Pancreas (tissue), 10 donors: ENCODE measurements at regions not wholly inside any gene's neighbourhood (a gene's known extent, or its start where the extent isn't known, plus 50 kb on each side); places are given as distances from the start of the nearest gene placed in this dataset.
A peak's percentile ranks its signal among the peaks of the same experiment; 100 is the strongest.

Experiments used
- ATAC-seq, 4 donors: fragments of 200-7000 bp; cut with Tn5 transposase; one replicate each; pipeline versions ENCODE4 v1.8.0 to v1.9.1; 2020; ENCODE audit warnings: mild to moderate bottlenecking in 4 of 4, moderate library complexity in 4 of 4
- DNase-seq, 6 donors: peaks; one replicate each; pipeline ENCODE4 v3.0.0-alpha.2; 2020
- FAIRE-seq: peaks from 2 replicates; lab custom pipeline; 2012; peaks lifted over from hg19 to GRCh38; lab: Jason Lieb, UNC
- H3K27ac ChIP-seq, 4 donors: fragments of 200-600 bp; sonication (generic); 1 replicate in 3 of 4; 2 replicates in 1 of 4; pipeline versions ENCODE4 v1.5.0 to v1.8.0; 2020
- H3K27me3 ChIP-seq, 4 donors: fragments of 200-600 bp; one replicate each; pipeline ENCODE4 v1.8.0; 2021
- H3K36me3 ChIP-seq, 3 donors: fragments of 200-600 bp; sonication (generic) in 1 of 3; one replicate each; pipeline versions ENCODE4 v1.5.0 to v1.8.0; 2020 to 2021
- H3K4me1 ChIP-seq, 3 donors: fragments of 200-600 bp; one replicate each; pipeline ENCODE4 v1.8.0; 2021
- H3K4me3 ChIP-seq, 4 donors: fragments of 200-600 bp; sonication (generic) in 2 of 4; one replicate each; pipeline versions ENCODE4 v1.5.0 to v1.8.0; 2020 to 2021
- H3K9me3 ChIP-seq, 4 donors: fragments of 200-600 bp; one replicate each; pipeline ENCODE4 v1.8.0; 2021
- CTCF ChIP-seq, 4 donors: fragments of 200-600 bp; sonication (generic) in 3 of 4; IDR thresholded peaks; one replicate each; pipeline versions ENCODE4 v1.5.0 to v1.8.0; 2021; ENCODE audit warnings: antibody characterized with exemption in 4 of 4
- WGBS, 2 donors: extraction: QIAGEN DNeasy Blood & Tissue Kit; methylation state at CpG; one replicate each; pipeline ENCODE4 v1.1.7; 2013; 5-methylcytosine and 5-hydroxymethylcytosine counted together
- intact Hi-C, 3 donors: fragments of 100-400 bp; cut with DNase I; formaldehyde crosslinking; loops; one replicate each; pipeline versions ENCODE4 v1.11.1 to v1.14.2; 2022
- donor health status: healthy with polysubstance abuse.
- donor health status: DM: no; HTN: no; CAD: no; lungs with moderate emphysema.
- donor health status: DM: no; HTN: no; CAD: no.
- donor health status: control.
- donor health status: control.
- donor health status: Bipolar disorder and iron deficiency.
- donor health status: DM: yes; HTN: yes; CAD: no.
- donor health status: DM: no; HTN: no; CAD: no.
- donor health status: DM: no; HTN: no; CAD: no.
- donor health status: DM: yes; HTN: yes; CAD: no.

- ATAC-seq (no peak), FAIRE-seq (no peak), DNase-seq (peak in 2 of 6 donors; percentile 17 to 50)
- intact Hi-C loops: no loop called here
- WGBS, 2 donors: 84 to 89% methylated on average over 12 of the region's 12 CpGs
- TF ChIP-seq CTCF (IDR thresholded peaks at IDR 0.05): no peak
- Histone ChIP-seq H3K36me3 (no peaks in the 10 kb centered on the region), H3K4me1 (no peaks in the 10 kb centered on the region), H3K4me3 (no peak overlapping the region), H3K9me3 (no peaks in the 10 kb centered on the region), H3K27me3 (no peaks in the 10 kb centered on the region), H3K27ac (no peak overlapping the region)
Measured at GRCh38 chr21:43281661-43282357, 113.0 kb downstream of the CRYAA start.

- Histone ChIP-seq H3K4me3 (no peak overlapping the region), H3K27ac (no peak overlapping the region), H3K9me3 (no peaks in the 10 kb centered on the region), H3K4me1 (no peaks in the 10 kb centered on the region), H3K27me3 (no peaks in the 10 kb centered on the region), H3K36me3 (no peaks in the 10 kb centered on the region)
- no peak for TF ChIP-seq CTCF (IDR thresholded peaks at IDR 0.05)
- DNase-seq (peak in 2 of 6 donors; percentile 18 to 68), FAIRE-seq (no peak), ATAC-seq (no peak)
- intact Hi-C loops: no loop called here
- WGBS, 2 donors: 66 to 75% methylated on average over 17 of the region's 17 CpGs
Measured at GRCh38 chr21:43280949-43281633, 112.3 kb downstream of the CRYAA start.

GRCh38 chr21:43279578-43279894, 110.7 kb downstream of the CRYAA start:
- no peak for ATAC-seq
- intact Hi-C loops: no loop called here
- DNase-seq: peak in 2 of 6 donors; percentile 20 to 31
- Histone ChIP-seq H3K9me3 (no peaks in the 10 kb centered on the region), H3K4me1 (no peaks in the 10 kb centered on the region), H3K36me3 (no peaks in the 10 kb centered on the region), H3K27ac (no peak overlapping the region), H3K4me3 (no peak overlapping the region), H3K27me3 (no peaks in the 10 kb centered on the region)
- FAIRE-seq: no peak
- TF ChIP-seq CTCF (IDR thresholded peaks at IDR 0.05): no peak
- WGBS, 2 donors: 81 to 85% methylated on average over 11 of the region's 11 CpGs

GRCh38 chr21:43278766-43279577, 110.2 kb downstream of the CRYAA start:
- Histone ChIP-seq H3K4me1 (no peaks in the 10 kb centered on the region), H3K36me3 (no peaks in the 10 kb centered on the region), H3K27ac (no peak overlapping the region), H3K4me3 (no peak overlapping the region), H3K27me3 (no peaks in the 10 kb centered on the region), H3K9me3 (no peaks in the 10 kb centered on the region)
- no peak for FAIRE-seq
- intact Hi-C loops: no loop called here
- WGBS, 2 donors: 65 to 71% methylated on average over 32 of the region's 32 CpGs
- peak in 2 of 6 donors; percentile 12 to 40 for DNase-seq
- no peak for ATAC-seq
- TF ChIP-seq CTCF (IDR thresholded peaks at IDR 0.05): no peak
